Heart left ventricle (tissue), 16 donors: ENCODE measurements at regions not wholly inside any gene's neighbourhood (a gene's known extent, or its start where the extent isn't known, plus 50 kb on each side); places are given as distances from the start of the nearest gene placed in this dataset.

ENCODE experiments used
- ATAC-seq, 4 donors: fragments of 200-7000 bp; cut with Tn5 transposase; one replicate each; pipeline ENCODE4 v1.9.1; 2020 to 2022; ENCODE audit warnings: moderate library complexity in 4 of 4, mild to moderate bottlenecking in 3 of 4, moderate number of reproducible peaks in 1 of 4
- DNase-seq, 5 donors: peaks; one replicate each; pipeline ENCODE4 v3.0.0-alpha.2; 2020
- H3K27ac ChIP-seq, 12 donors: fragments of 200-600 bp; sonication (generic) in 4 of 12; one replicate each; pipeline versions ENCODE4 v1.5.0 to v1.8.0; 2016 to 2022; ENCODE audit warnings: mild to moderate bottlenecking in 2 of 12
- H3K27me3 ChIP-seq, 9 donors: fragments of 200-600 bp; sonication (generic) in 2 of 9; one replicate each; pipeline versions ENCODE4 v1.5.1 to v1.8.0; 2016 to 2022; ENCODE audit warnings: mild to moderate bottlenecking in 3 of 9
- H3K36me3 ChIP-seq, 9 donors: fragments of 200-600 bp; sonication (generic) in 2 of 9; one replicate each; pipeline versions ENCODE4 v1.5.0 to v1.8.0; 2018 to 2022; ENCODE audit warnings: mild to moderate bottlenecking in 2 of 9
- H3K4me1 ChIP-seq, 12 donors: fragments of 200-600 bp; sonication (generic) in 4 of 12; one replicate each; pipeline versions ENCODE4 v1.5.0 to v1.8.0; 2016 to 2022; ENCODE audit warnings: mild to moderate bottlenecking in 3 of 12
- H3K4me3 ChIP-seq, 12 donors: fragments of 200-600 bp; sonication (generic) in 4 of 12; one replicate each; pipeline versions ENCODE4 v1.5.0 to v1.8.0; 2017 to 2022; ENCODE audit warnings: mild to moderate bottlenecking in 9 of 12, moderate library complexity in 4 of 12
- H3K9me3 ChIP-seq, 12 donors: fragments of 200-600 bp; sonication (generic) in 4 of 12; one replicate each; pipeline versions ENCODE4 v1.5.0 to v1.8.0; 2016 to 2022; ENCODE audit warnings: mild to moderate bottlenecking in 1 of 12
- POLR2A ChIP-seq, 2 donors: fragments of 450-650 bp; IDR thresholded peaks; one replicate each; pipeline ENCODE4 v1.6.1; 2017; ENCODE audit warnings: antibody characterized with exemption in 2 of 2, mild to moderate bottlenecking in 2 of 2, moderate library complexity in 2 of 2
- WGBS, 4 donors: extraction: QIAGEN DNeasy Blood & Tissue Kit in 2 of 4; methylation state at CpG; one replicate each; pipeline versions ENCODE4 v1.1.5 to v1.1.7; 2013 to 2018; 5-methylcytosine and 5-hydroxymethylcytosine counted together
- intact Hi-C, 10 donors: fragments of 100-400 bp; cut with DNase I; formaldehyde crosslinking; loops; one replicate each; pipeline versions ENCODE4 v1.11.1 to v1.14.2; 2022
- TF ChIP-seq, protein P1 (sequence below), 12 donors: fragments of 200-600 bp; sonication (generic) in 4 of 12; IDR thresholded peaks; one replicate each; pipeline versions ENCODE4 v1.5.0 to v1.8.0; 2018 to 2022; ENCODE audit warnings: antibody characterized with exemption in 12 of 12, mild to moderate bottlenecking in 5 of 12
- donor health status: ischemic (EF 13 %, LVEDD 7.1; RV severe dilation, severe dysfunction).
- donor health status: healthy with polysubstance abuse.
- donor health status: DM: no; HTN: yes; CAD: no.
- donor health status: DM: no; HTN: no; CAD: no.
- donor health status: ischemic (EF 25% LVEDD 6.9; RV normal size, moderate dysfunction).
- donor health status: ischemic (EF 25% LVEDD 5.7; RV mildly dilated, moderate dysfunction).
- donor health status: healthy.
- donor health status: DM: yes; HTN: yes; CAD: no.
- donor health status: ischemic (EF 35%, LVEDD 5.7; RV mildly dilated, moderate dysfunction).
- donor health status: nonischemic (EF 11% LVEDD 7.7; RV severe dilation, severe dysfunction).
- donor health status: DM: yes; HTN: yes; CAD: no.
- donor health status: PGD.
- donor health status: ischemic (EF 29% LVEDD 5.4; RV normal size, mild dysfunction).
- donor health status: nonischemic (EF 23%, LVEDD 6.1; RV moderate dilation, normal function).

DNA sequence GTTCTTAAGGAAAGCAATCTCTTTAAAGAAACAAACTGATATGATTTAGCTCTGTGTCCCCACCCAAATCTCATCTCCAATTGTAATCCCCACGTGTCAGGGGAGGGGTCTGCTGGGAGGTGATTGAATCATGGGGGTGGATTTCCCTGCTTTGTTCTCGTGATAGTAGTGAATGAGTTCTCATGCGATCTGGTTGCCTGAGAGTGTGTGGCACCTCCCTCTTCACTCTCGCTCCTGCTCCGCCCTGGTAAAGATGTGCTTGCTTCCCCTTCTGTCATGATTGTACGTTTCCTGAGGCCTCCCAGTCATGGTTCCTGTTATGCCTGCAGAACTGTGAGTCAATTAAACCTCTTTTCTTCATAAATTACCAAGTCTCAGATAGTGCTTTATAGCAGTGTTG is 412.7 kb upstream of the SMC2 start:
- H3K36me3 ChIP-seq = no peaks in the 10 kb centered on the region
- no peak overlapping the region for H3K27ac ChIP-seq
- no peak overlapping the region for H3K4me3 ChIP-seq
- no peaks in the 10 kb centered on the region for H3K27me3 ChIP-seq
- no peaks in the 10 kb centered on the region for H3K4me1 ChIP-seq
- TF ChIP-seq POLR2A (IDR thresholded peaks at IDR 0.05) = no peak
- TF ChIP-seq, protein P1, sequence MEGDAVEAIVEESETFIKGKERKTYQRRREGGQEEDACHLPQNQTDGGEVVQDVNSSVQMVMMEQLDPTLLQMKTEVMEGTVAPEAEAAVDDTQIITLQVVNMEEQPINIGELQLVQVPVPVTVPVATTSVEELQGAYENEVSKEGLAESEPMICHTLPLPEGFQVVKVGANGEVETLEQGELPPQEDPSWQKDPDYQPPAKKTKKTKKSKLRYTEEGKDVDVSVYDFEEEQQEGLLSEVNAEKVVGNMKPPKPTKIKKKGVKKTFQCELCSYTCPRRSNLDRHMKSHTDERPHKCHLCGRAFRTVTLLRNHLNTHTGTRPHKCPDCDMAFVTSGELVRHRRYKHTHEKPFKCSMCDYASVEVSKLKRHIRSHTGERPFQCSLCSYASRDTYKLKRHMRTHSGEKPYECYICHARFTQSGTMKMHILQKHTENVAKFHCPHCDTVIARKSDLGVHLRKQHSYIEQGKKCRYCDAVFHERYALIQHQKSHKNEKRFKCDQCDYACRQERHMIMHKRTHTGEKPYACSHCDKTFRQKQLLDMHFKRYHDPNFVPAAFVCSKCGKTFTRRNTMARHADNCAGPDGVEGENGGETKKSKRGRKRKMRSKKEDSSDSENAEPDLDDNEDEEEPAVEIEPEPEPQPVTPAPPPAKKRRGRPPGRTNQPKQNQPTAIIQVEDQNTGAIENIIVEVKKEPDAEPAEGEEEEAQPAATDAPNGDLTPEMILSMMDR (IDR thresholded peaks at IDR 0.05) = no peak
- no peak for DNase-seq
- ATAC-seq = no peak
- no peaks in the 10 kb centered on the region for H3K9me3 ChIP-seq
- 56 to 64% (median 59%) methylated on average over 6 of the region's 6 CpGs for WGBS, 4 donors
- intact Hi-C loops = no loop called here

DNA sequence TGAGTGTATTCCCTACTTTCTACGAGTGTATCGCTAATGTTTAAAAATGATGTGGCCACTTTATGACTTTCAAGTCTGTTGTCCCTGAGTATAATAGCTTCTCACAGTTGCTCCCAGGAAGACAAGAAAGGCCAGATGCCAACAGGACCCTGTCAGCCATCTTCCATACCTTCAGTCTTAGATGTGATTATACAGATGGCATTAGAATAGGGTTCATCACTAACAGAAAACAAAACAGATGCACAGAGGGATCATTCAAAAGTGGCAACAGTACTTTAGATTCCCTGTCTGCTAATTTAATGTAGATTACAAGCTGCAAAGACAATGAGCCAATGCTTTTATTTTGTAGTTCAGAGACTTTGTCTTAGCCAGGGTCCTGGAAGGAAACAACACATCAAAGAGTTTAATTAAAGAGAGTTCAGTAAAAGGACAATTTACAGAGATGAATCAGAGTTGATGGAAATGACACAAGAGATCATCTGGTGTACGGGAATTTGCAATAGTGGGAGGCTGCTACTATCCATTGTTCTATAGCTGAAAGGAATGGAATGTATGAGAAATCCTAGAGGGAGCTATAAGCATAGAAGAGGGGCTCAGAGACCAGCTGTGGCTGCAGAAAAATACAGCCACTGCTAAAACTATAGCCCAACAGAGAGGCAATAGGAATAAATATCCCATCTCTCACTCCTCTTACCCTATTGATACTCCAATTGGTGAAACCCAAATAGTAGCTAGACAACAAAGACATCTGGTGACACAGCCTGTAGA is 393.7 kb upstream of the SMC2 start:
- H3K9me3 ChIP-seq = no peaks in the 10 kb centered on the region
- DNase-seq (no peak), ATAC-seq (no peak)
- H3K4me3 ChIP-seq = no peak overlapping the region
- no peak overlapping the region for H3K27ac ChIP-seq
- H3K4me1 ChIP-seq = no peaks in the 10 kb centered on the region
- TF ChIP-seq, protein P1 (IDR thresholded peaks at IDR 0.05) = no peak
- no peak for TF ChIP-seq POLR2A (IDR thresholded peaks at IDR 0.05)
- H3K27me3 ChIP-seq = no peaks in the 10 kb centered on the region
- no peaks in the 10 kb centered on the region for H3K36me3 ChIP-seq
- intact Hi-C loops = no loop called here
- 79 to 85% (median 82%) methylated on average over 3 of the region's 3 CpGs for WGBS, 4 donors

DNA sequence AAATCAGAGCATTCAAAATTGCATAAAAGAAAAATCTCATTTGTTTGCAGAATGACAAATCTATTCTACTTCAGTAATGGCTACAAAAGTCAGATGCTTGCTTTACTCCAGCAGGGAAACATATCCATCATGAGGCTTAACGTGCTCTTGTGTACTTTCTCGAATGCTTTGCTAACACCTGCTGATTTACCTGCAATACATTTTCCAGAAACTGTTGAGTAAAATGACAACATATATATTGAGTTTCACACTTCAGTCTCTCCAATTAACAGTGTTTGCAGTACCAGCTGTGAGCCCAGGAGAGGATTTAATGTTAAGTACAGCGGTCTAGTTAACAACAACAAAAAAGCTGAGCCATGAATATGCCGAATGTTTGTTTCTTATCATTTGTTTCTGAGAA is 391.5 kb upstream of the SMC2 start:
- Histone ChIP-seq H3K4me3 (no peak overlapping the region), H3K9me3 (no peaks in the 10 kb centered on the region), H3K36me3 (no peaks in the 10 kb centered on the region), H3K27ac (no peak overlapping the region), H3K4me1 (no peaks in the 10 kb centered on the region), H3K27me3 (no peaks in the 10 kb centered on the region)
- intact Hi-C loops = no loop called here
- ATAC-seq (no peak), DNase-seq (no peak)
- TF ChIP-seq POLR2A (IDR thresholded peaks at IDR 0.05) = no peak
- TF ChIP-seq, protein P1 (IDR thresholded peaks at IDR 0.05) = no peak
- 32 to 68% (median 60%) methylated on average over 4 of the region's 4 CpGs for WGBS, 4 donors

DNA sequence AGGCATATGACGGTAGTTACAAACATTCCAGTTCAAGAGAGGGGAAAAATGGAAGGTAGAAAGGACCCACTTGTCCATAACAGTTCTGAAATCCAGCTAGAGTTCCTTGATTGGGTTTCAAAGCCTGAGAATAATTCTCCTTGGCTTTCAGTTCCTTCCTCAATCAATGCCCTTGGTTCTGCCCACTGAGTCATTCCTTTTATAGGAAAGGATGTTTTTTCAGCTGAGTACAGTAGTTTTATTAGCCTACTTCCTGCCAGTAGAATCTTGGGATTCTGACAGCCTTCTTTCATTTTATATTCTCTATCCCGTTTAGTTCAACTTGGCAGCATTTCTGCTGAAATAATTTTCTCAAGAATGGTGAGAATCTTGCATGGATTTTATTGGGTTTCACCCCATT is 386.9 kb upstream of the SMC2 start:
- Histone ChIP-seq H3K4me3 (no peak overlapping the region), H3K4me1 (no peaks in the 10 kb centered on the region), H3K9me3 (peaks cover 0 to 14% (median 1%) of the 10 kb centered on the region in 12 donors), H3K36me3 (no peaks in the 10 kb centered on the region), H3K27ac (no peak overlapping the region), H3K27me3 (no peaks in the 10 kb centered on the region)
- WGBS, 4 donors = 55 to 75% (median 56%) methylated on average over 2 of the region's 2 CpGs
- ATAC-seq (no peak), DNase-seq (no peak)
- intact Hi-C loops = no loop called here
- TF ChIP-seq, protein P1 (IDR thresholded peaks at IDR 0.05) = no peak
- no peak for TF ChIP-seq POLR2A (IDR thresholded peaks at IDR 0.05)
